HEK293T (cell line): ENCODE measurements at regions not wholly inside any gene's neighbourhood (a gene's known extent, or its start where the extent isn't known, plus 50 kb on each side); places are given as distances from the start of the nearest gene placed in this dataset.

Source experiments
- CTBP1 ChIP-seq: fragments of 450-650 bp; IDR thresholded peaks from 2 replicates; pipeline ENCODE4 v1.6.1; 2016; ENCODE audit warnings: borderline replicate concordance
- HDGF ChIP-seq: fragments of 450-650 bp; IDR thresholded peaks from 2 replicates; pipeline ENCODE4 v1.6.1; 2017; ENCODE audit warnings: antibody characterized with exemption, borderline replicate concordance
- SP1 ChIP-seq: fragments of 450-650 bp; IDR thresholded peaks from 2 replicates; pipeline ENCODE4 v1.6.1; 2017
- SUZ12 ChIP-seq: fragments of 450-650 bp; IDR thresholded peaks from 2 replicates; pipeline ENCODE4 v1.6.1; 2016; ENCODE audit warnings: mild to moderate bottlenecking

- TF ChIP-seq CTBP1 (no peak), SP1 (no peak), HDGF (no peak), SUZ12 (no peak)
These were observed 556.3 kb upstream of the ANO3 start for GRCh38 chr11:25775603-25776002.
